WTC11 (cell line): ENCODE measurements at regions not wholly inside any gene's neighbourhood (a gene's known extent, or its start where the extent isn't known, plus 50 kb on each side); places are given as distances from the start of the nearest gene placed in this dataset.

ENCODE experiments used
- ATAC-seq: fragments of 200-7000 bp; cut with Tn5 transposase; 2 replicates; pipeline ENCODE4 v1.10.0; 2021; ENCODE audit warnings: mild to moderate bottlenecking, moderate library complexity
- CTCF ChIA-PET: fragments of 300-600 bp; sonication (Branson Sonifier 250); formaldehyde crosslinking; loops from one replicate; lab custom pipeline; 2021; ENCODE audit warnings: antibody characterized with exemption; lab: Charles Lee
- POLR2A ChIA-PET: fragments of 350-600 bp; sonication (Branson Sonifier 250); formaldehyde crosslinking; loops from one replicate; lab custom pipeline; 2021; ENCODE audit warnings: antibody characterized with exemption; lab: Charles Lee
- DNase-seq: peaks from one replicate; pipeline ENCODE4 v3.0.0; 2021; ENCODE audit warnings: low spot score
- H3K27ac Mint-ChIP-seq: 2 replicates; pipeline ENCODE4 v1.8.0; 2021; ENCODE audit warnings: mixed read lengths
- H3K27me3 Mint-ChIP-seq: 2 replicates; pipeline ENCODE4 v1.8.0; 2021; ENCODE audit warnings: low read depth, mild to moderate bottlenecking, moderate library complexity, mixed read lengths
- H3K36me3 Mint-ChIP-seq: 2 replicates; pipeline ENCODE4 v1.8.0; 2021; ENCODE audit warnings: mixed read lengths
- H3K4me1 Mint-ChIP-seq: 2 replicates; pipeline ENCODE4 v1.8.0; 2022; ENCODE audit warnings: mixed read lengths
- H3K4me3 Mint-ChIP-seq: 2 replicates; pipeline ENCODE4 v1.8.0; 2021; ENCODE audit warnings: mild to moderate bottlenecking, moderate library complexity, mixed read lengths
- H3K9me3 Mint-ChIP-seq: 2 replicates; pipeline ENCODE4 v1.8.0; 2021; ENCODE audit warnings: mixed read lengths
- CBFB ChIP-seq: sonication (generic); formaldehyde crosslinking; IDR thresholded peaks from 2 replicates; pipeline ENCODE4 v1.8.1; 2022; ENCODE audit warnings: mild to moderate bottlenecking, low read depth, missing genetic modification reagents
- E2F5 ChIP-seq: sonication (generic); formaldehyde crosslinking; IDR thresholded peaks from 2 replicates; pipeline ENCODE4 v1.8.1; 2022; ENCODE audit warnings: mild to moderate bottlenecking, moderate library complexity, missing genetic modification reagents
- ERG ChIP-seq: fragments of 250-450 bp; sonication (Bioruptor Pico); IDR thresholded peaks from 2 replicates; pipeline ENCODE4 v1.8.0; 2021; ENCODE audit warnings: mild to moderate bottlenecking
- ESRRA ChIP-seq: sonication (generic); formaldehyde crosslinking; IDR thresholded peaks from 2 replicates; pipeline ENCODE4 v1.8.1; 2022; ENCODE audit warnings: mild to moderate bottlenecking, missing genetic modification reagents, borderline replicate concordance
- ETV6 ChIP-seq: sonication (generic); formaldehyde crosslinking; IDR thresholded peaks from 2 replicates; pipeline ENCODE4 v1.8.1; 2022; ENCODE audit warnings: mild to moderate bottlenecking, missing genetic modification reagents
- FOXJ3 ChIP-seq: sonication (generic); formaldehyde crosslinking; IDR thresholded peaks from 2 replicates; pipeline ENCODE4 v1.9.0; 2021; ENCODE audit warnings: missing genetic modification reagents, mild to moderate bottlenecking, borderline replicate concordance
- FOXK1 ChIP-seq: sonication (generic); formaldehyde crosslinking; IDR thresholded peaks from 2 replicates; pipeline ENCODE4 v1.8.0; 2022; ENCODE audit warnings: mild to moderate bottlenecking, moderate library complexity, missing genetic modification reagents
- FOXP1 ChIP-seq: sonication (generic); formaldehyde crosslinking; IDR thresholded peaks from 2 replicates; pipeline ENCODE4 v1.8.0; 2022; ENCODE audit warnings: missing genetic modification reagents, mild to moderate bottlenecking, moderate library complexity, borderline replicate concordance
- HMGXB4 ChIP-seq: sonication (generic); formaldehyde crosslinking; IDR thresholded peaks from 2 replicates; pipeline ENCODE4 v1.8.1; 2023; ENCODE audit warnings: mild to moderate bottlenecking, moderate library complexity, missing genetic modification reagents
- IRF2 ChIP-seq: sonication (generic); formaldehyde crosslinking; IDR thresholded peaks from 2 replicates; pipeline ENCODE4 v1.8.0; 2022; ENCODE audit warnings: low read depth, missing genetic modification reagents, borderline replicate concordance
- JUN ChIP-seq: sonication (generic); formaldehyde crosslinking; IDR thresholded peaks from 2 replicates; pipeline ENCODE4 v1.8.0; 2023; ENCODE audit warnings: mild to moderate bottlenecking, missing genetic modification reagents
- MYBL2 ChIP-seq: sonication (generic); formaldehyde crosslinking; IDR thresholded peaks from 2 replicates; pipeline ENCODE4 v1.8.1; 2023; ENCODE audit warnings: mild to moderate bottlenecking, moderate library complexity, missing genetic modification reagents
- PREB ChIP-seq: sonication (generic); formaldehyde crosslinking; IDR thresholded peaks from 2 replicates; pipeline ENCODE4 v1.8.1; 2022; ENCODE audit warnings: mild to moderate bottlenecking, missing genetic modification reagents, moderate library complexity, borderline replicate concordance
- SOX15 ChIP-seq: fragments of 250-450 bp; sonication (Bioruptor Pico); IDR thresholded peaks from 2 replicates; pipeline ENCODE4 v1.9.0; 2021; ENCODE audit warnings: mild to moderate bottlenecking
- TCF7 ChIP-seq: sonication (generic); formaldehyde crosslinking; IDR thresholded peaks from 2 replicates; pipeline ENCODE4 v1.8.0; 2022; ENCODE audit warnings: mild to moderate bottlenecking, low read depth, missing genetic modification reagents, moderate library complexity
- TEAD1 ChIP-seq: sonication (generic); formaldehyde crosslinking; IDR thresholded peaks from 2 replicates; pipeline ENCODE4 v1.8.0; 2022; ENCODE audit warnings: mild to moderate bottlenecking, missing genetic modification reagents
- TEAD4 ChIP-seq: sonication (generic); formaldehyde crosslinking; IDR thresholded peaks from 2 replicates; pipeline ENCODE4 v1.8.0; 2022; ENCODE audit warnings: mild to moderate bottlenecking, missing genetic modification reagents
- ZNF138 ChIP-seq: sonication (generic); formaldehyde crosslinking; conservative IDR thresholded peaks from 2 replicates; pipeline ENCODE4 v1.8.1; 2022; ENCODE audit warnings: mild to moderate bottlenecking, moderate library complexity, missing genetic modification reagents
- ZNF425 ChIP-seq: fragments of 250-450 bp; sonication (Bioruptor Pico); conservative IDR thresholded peaks from 2 replicates; pipeline ENCODE4 v1.9.0; 2021; ENCODE audit warnings: mild to moderate bottlenecking
- TF ChIP-seq, protein P1 (sequence below): sonication (generic); formaldehyde crosslinking; IDR thresholded peaks from 2 replicates; pipeline ENCODE4 v1.8.1; 2023; ENCODE audit warnings: mild to moderate bottlenecking, missing genetic modification reagents, moderate library complexity
- TF ChIP-seq, protein P2 (sequence below): sonication (generic); formaldehyde crosslinking; conservative IDR thresholded peaks from 2 replicates; pipeline ENCODE4 v1.8.1; 2023; ENCODE audit warnings: mild to moderate bottlenecking, low read depth, missing genetic modification reagents, moderate library complexity

GRCh38 chr7:33790746-33791145 is 114.6 kb upstream of the BMPER start:
- Mint-ChIP-seq H3K4me1 (peaks cover 27% of the 10 kb centered on the region), H3K36me3 (no peaks in the 10 kb centered on the region), H3K27me3 (no peaks in the 10 kb centered on the region), H3K27ac (peak overlapping the region; percentile 75), H3K4me3 (no peak overlapping the region), H3K9me3 (no peaks in the 10 kb centered on the region)
- POLR2A ChIA-PET = interaction anchor here (0.9 kb wide), 1 partner anchor 15 kb away, joined by 3 read pairs; no protein-coding TSS in a partner anchor
- DNase-seq (no peak), ATAC-seq (peak; percentile 83)
- CTCF ChIA-PET = no interaction called here
- no peak for TF ChIP-seq CBFB (CRISPR knock-in tag)
- 0 out of 2 replicates have a peak, but pooled peaks have one; percentile 28 for TF ChIP-seq ETV6 (CRISPR knock-in tag)

GRCh38 chr7:33792041-33792440 is 113.3 kb upstream of the BMPER start:
- ChIA-PET CTCF (interaction anchor here (1.0 kb wide), 1 partner anchor 112 kb away, joined by 3 read pairs; no protein-coding TSS in a partner anchor), POLR2A (no interaction called here)
- TF ChIP-seq JUN (CRISPR knock-in tag) (no peak), HMGXB4 (no peak), ZNF138 (no peak), ZNF425 (no peak), FOXP1 (CRISPR knock-in tag) (no peak), FOXK1 (no peak), ERG (no peak), PREB (CRISPR knock-in tag) (no peak), TCF7 (CRISPR knock-in tag) (no peak)
- TF ChIP-seq, protein P1, sequence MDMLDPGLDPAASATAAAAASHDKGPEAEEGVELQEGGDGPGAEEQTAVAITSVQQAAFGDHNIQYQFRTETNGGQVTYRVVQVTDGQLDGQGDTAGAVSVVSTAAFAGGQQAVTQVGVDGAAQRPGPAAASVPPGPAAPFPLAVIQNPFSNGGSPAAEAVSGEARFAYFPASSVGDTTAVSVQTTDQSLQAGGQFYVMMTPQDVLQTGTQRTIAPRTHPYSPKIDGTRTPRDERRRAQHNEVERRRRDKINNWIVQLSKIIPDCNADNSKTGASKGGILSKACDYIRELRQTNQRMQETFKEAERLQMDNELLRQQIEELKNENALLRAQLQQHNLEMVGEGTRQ (CRISPR knock-in tag) = no peak
- peaks cover 27% of the 10 kb centered on the region for H3K4me1 Mint-ChIP-seq
- no peak overlapping the region for H3K4me3 Mint-ChIP-seq
- H3K36me3 Mint-ChIP-seq = peaks cover 2% of the 10 kb centered on the region
- H3K27ac Mint-ChIP-seq = no peak overlapping the region
- H3K27me3 Mint-ChIP-seq = no peaks in the 10 kb centered on the region
- DNase-seq = no peak
- H3K9me3 Mint-ChIP-seq = peaks cover 3% of the 10 kb centered on the region
- ATAC-seq = no peak

GRCh38 chr7:33792547-33793105 is 112.7 kb upstream of the BMPER start:
- Mint-ChIP-seq H3K36me3 (peaks cover 7% of the 10 kb centered on the region), H3K4me1 (peaks cover 27% of the 10 kb centered on the region)
- no peak for TF ChIP-seq ESRRA (CRISPR knock-in tag)
- TF ChIP-seq TEAD4 = no peak
- TF ChIP-seq SOX15 (CRISPR knock-in tag) = no peak
- TF ChIP-seq IRF2 (CRISPR knock-in tag) = no peak
- TF ChIP-seq MYBL2 (CRISPR knock-in tag) = no peak
- TF ChIP-seq FOXJ3 = no peak
- TF ChIP-seq E2F5 (CRISPR knock-in tag) = no peak
- TF ChIP-seq, protein P2, sequence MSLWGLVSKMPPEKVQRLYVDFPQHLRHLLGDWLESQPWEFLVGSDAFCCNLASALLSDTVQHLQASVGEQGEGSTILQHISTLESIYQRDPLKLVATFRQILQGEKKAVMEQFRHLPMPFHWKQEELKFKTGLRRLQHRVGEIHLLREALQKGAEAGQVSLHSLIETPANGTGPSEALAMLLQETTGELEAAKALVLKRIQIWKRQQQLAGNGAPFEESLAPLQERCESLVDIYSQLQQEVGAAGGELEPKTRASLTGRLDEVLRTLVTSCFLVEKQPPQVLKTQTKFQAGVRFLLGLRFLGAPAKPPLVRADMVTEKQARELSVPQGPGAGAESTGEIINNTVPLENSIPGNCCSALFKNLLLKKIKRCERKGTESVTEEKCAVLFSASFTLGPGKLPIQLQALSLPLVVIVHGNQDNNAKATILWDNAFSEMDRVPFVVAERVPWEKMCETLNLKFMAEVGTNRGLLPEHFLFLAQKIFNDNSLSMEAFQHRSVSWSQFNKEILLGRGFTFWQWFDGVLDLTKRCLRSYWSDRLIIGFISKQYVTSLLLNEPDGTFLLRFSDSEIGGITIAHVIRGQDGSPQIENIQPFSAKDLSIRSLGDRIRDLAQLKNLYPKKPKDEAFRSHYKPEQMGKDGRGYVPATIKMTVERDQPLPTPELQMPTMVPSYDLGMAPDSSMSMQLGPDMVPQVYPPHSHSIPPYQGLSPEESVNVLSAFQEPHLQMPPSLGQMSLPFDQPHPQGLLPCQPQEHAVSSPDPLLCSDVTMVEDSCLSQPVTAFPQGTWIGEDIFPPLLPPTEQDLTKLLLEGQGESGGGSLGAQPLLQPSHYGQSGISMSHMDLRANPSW (CRISPR knock-in tag) = no peak
- TF ChIP-seq TEAD1 (CRISPR knock-in tag) = no peak

More at GRCh38 chr7:33792547-33793105, 112.7 kb upstream of the BMPER start:
- H3K9me3 Mint-ChIP-seq = peaks cover 8% of the 10 kb centered on the region
- H3K4me3 Mint-ChIP-seq = no peak overlapping the region
- no peak overlapping the region for H3K27ac Mint-ChIP-seq
- ATAC-seq = no peak
- POLR2A ChIA-PET = no interaction called here
- no peaks in the 10 kb centered on the region for H3K27me3 Mint-ChIP-seq
- no peak for DNase-seq
- CTCF ChIA-PET = no interaction called here
